GM19035 (cell line): ENCODE measurements at regions not wholly inside any gene's neighbourhood (a gene's known extent, or its start where the extent isn't known, plus 50 kb on each side); places are given as distances from the start of the nearest gene placed in this dataset.

Experiments
- ATAC-seq: cut with Tn5 transposase; IDR thresholded peaks from one replicate; pipeline ENCODE4 v1.9.1; 2021; ENCODE audit not compliant: unreplicated experiment

DNA sequence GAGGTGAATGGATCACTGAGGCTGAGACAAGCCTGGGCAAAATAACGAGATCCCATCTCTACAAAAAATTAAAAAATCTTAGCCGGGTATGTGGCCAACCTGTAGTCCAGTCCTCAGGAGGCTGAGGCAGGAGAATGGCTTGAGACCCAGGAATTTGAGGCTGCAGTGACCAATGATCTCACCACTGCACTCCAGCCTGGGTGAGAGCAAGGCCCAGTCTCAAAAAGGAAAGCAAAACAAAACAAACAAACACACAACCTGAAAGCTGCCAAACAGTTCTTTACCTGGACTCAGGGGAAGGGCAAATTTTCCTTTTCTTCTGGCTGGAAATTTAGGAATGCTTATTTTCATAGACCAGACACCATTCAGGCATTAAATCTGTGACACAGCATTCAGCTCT is 163.1 kb upstream of the FAT1 start:
- ATAC-seq = no peak

DNA sequence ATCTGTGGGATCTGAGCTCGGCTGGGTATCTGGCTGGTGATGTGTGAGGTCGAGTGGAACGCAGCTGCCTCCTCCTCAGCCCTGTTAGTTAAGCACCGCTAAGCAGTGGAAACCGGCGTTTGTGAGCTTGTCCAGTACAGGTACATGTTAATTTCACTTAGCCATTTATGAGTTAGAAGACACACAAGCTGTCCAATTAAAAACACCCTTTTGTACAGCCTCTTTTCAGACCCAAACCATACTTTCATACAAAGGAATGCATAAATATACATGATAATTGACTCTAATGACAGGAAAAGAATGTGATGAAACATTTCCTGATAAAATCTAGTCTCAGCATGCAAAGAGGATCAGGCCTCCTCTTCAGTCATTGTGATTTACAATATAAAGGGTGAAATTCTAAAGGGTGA is 163.6 kb upstream of the FAT1 start:
- no peak for ATAC-seq

DNA sequence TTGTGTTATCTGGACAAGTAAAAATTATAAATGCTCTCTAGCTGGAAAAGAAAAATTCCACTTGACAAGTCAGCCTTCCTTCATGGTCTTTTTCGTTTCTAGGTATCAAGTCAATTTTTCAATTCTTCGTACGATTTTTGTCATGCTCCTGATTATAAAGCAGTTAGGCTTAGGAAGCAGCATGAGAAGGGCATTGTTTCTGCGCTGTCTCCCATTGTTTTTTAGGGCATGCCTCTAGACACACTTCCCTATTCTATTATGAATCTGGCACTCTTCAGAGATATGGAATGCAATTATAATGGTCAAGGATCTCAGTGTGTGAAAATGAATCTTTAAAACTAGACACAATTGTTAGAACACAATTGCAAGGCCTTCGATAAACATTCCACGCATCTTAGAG is 164.1 kb upstream of the FAT1 start:
- no peak for ATAC-seq

DNA sequence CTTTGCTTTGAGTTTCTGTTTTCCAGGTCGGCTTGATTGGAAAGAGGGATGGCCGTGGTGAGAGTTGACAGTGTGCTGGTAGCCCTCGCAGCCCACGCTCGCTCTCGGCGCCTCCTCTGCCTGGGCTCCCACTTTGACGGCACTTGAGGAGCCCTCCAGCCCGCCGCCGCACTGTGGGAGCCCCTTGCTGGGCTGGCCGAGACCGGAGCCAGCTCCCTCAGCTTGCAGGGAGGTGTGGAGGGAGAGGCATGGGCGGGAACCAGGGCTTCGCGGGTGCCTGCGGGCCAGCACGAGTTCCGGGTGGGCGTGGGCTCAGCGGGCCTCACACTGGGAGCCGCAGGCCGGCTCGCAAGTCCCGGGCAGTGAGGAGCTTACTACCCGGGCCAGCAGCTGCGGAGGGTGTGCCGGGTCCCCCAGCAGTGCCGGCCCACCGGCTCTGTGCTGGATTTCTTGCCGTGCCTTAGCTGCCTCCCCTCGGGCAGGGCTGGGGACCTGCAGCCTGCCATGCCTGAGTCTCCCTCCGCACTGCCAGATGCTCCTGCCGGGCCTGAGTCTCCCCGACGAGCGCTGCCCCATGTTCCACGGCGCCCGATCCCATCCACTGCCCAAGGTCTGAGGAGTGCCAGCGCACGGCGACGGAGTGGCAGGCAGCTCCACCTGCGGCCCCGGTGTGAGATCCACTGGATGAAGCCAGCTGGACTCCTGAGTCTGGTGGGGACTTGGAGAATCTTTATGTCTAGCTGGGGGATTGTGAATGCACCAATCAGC is 166.4 kb upstream of the FAT1 start:
- ATAC-seq = no peak

DNA sequence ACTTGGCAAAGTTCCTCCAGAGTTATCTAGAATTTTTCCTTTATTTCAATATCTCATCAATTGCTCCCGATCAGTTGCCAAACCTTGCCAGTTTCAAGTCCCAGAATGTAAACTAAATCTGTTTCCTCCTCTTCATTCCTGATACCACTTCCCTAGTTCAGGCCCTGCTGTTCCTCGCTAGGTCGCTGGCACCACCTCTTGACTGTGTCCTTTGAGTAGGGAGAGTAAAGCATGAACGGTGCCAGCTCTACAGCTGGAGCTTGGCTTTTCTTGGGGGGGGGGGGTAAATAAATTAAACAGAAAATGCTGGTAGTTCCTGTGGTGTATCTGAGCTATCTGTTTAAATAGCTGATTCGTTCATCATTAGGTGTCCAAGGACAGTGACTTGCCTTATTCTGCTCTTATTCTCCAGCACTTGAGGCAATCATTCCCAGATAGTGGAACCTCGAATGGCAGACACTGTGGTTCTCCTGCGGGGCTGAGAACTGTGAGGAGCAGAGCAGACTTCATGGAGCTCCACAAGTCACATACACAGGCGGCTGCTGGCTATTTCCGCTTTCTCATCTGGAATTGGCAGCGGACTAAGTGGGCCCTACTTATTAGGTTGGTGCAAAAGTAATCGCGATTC is 168.3 kb upstream of the FAT1 start:
- ATAC-seq = no peak

DNA sequence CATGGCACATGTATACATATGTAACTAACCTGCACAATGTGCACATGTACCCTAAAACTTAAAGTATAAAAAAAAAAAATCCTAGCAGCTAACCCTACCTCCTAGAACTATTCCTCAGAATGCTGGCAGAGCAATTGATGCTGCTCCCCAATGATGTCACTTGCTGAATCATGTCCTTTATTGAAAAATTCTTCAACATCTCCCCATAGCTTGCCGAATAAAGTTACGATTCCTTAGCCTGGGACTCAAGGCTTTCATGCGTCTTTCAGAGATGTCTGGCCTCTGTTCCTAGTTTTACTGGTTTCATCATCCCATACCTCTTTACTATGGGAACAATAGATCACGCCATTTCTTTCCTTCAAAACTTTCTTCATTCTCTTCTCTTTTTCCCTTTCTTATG is 174.7 kb upstream of the FAT1 start:
- ATAC-seq = no peak

DNA sequence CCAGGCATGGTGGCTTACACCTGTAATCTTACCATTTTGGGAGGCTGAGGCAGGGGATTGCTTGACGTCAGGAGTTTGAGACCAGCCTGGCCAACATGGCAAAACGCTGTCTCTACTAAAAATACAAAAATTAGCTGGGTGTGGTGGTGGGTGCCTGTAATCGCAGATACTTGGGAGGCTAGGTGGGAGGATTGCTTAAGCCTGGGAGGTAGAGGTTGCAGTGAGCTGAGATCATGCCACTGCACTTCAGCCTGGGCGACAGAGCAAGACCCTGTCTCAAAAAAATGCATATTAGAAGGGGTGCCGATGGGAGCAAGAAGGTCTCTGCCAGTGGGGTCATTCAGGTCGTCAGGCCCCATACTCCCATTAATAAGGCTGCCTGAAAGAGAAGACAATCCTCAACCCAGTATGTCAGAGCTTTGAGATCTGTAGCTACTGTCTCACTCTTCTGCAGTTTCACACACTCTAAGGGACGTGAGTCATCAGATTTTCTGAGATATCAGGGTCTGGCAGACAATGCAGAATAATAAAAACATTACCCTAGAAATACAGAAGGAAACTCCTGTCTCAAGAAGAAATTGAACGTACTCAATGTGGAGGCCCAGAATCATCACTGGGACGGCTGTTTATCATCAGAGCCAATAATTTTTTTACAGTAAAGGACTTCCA is 176.7 kb upstream of the FAT1 start:
- no peak for ATAC-seq

DNA sequence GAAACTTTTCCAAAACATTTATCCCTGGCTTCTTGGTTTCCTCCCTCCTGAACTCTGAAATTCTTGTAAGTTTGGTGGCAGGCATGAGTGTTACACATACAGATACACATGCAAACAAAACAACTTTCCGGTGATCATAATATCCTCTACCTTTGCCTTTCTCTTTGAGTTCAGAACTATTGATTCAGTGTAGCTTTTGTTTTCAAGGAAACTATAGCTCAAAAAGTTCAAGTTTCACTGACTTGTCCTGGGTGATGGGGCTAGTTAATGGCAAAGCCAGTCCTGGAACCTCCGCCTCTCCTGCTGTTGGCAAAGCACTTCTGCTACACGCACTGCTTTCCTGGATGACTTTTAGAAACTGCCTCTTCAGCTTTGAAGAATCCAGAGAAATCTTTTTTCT is 177.3 kb upstream of the FAT1 start:
- ATAC-seq = no peak

DNA sequence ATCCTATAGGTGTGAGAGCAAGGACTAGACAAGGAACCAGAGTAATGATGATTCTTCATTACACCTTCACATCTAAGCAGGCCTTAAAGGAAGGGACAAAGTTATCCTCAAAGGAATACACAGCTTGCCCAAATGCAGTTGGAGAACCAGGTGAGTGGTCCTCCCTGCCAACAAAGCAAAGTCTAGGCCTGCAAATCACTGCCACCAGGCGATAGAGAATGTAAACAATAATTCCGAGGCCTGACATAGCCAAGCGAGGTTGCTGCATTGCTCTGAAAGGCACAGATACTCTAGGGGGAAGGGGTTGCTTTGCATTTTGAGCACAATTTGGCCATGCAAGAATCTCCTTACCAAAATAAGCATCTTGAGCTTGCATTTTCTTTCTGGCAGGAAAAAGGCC is 178.2 kb upstream of the FAT1 start:
- no peak for ATAC-seq

DNA sequence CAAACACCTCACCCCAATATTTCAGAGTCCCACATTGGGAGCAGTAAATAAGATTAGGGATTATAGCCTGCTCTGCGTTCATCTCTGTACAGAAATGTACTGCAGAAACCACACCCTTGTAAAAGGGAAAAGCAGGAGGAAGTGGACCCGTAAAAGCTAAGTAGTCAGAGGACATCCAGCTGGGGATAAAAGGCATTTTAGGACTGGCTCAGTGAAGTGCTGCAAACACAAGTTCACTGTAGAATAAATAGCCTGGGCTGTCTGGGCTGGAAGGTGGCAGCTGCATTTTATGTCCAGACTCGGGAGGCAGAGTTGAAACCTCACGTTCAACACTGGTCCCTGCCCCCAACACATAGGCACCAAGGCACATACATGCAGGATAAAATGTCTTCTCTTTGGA is 178.7 kb upstream of the FAT1 start:
- no peak for ATAC-seq

DNA sequence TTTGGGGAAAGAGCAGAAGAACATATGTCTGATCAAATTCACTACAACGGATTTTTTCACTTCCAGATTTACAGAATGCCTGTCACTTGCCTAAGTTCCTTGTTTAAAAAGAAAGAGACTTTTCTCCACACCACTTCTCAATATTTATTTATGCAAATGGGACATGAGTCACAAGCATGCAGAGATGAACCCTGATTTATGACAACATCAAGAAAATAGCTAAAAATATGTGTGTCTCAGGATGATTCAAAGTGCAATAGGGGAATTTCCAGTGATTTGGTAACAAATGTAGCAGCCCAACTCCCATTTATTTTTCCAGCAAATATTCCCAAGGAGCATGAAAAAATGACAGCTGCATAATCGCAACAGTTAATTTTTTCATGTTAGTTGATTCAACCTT is 180.4 kb upstream of the FAT1 start:
- ATAC-seq = no peak

DNA sequence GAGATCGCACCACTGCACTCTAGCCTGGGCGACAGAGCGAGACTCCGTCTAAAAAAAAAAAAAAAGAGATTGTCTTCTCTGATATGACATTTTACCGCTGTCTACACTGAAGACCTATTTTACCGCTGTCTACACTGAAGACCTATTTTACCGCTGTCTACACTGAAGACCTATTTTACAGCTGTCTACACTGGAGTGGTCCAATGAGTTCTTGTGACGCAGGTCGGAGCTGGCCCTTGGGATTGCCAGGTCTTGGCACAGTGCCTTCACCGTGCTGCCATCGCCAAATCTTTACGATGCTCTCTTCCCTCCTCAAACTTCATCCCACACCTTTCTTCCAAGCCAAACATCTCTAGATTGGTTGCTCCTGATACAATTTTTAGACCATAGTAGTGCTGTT is 183.1 kb upstream of the FAT1 start:
- no peak for ATAC-seq

DNA sequence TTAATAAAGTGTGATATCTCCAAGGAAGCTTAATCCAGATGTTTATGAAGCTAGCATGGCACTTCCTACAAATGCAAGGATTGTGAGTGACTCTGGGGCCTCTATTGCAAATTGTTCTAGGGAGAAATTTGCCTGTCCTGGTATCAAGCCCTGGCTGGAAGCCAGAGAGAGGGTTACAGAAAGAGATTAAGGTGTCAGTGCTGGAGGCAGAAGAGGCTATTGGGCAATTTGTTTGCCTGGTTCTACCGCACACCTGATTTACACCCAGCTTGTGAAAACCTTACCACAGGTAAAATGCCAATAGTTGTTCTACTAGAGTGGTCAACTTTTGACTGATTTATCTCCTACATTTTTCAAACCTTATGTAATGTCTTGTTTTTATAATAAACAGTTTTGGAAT is 186.7 kb upstream of the FAT1 start:
- ATAC-seq = no peak

DNA sequence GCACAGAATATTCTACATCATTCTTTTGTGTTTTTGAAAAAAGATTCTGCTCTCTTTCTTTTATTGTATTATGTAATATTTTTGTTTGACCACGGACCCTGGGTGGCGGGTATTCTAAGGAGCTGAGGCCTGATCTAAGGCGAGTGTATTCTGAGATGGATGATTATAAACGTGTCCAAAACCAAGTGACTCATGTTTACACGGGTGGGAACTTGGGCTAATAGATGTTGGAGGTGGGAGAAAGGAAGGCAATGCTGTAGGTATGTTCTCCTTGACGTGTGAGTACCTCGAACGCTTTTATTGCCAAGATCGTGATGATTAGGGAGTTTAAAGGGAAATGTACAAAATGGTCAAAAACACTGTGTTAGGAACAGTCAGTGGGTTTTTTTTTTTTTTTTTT is 188.9 kb upstream of the FAT1 start:
- ATAC-seq = no peak

DNA sequence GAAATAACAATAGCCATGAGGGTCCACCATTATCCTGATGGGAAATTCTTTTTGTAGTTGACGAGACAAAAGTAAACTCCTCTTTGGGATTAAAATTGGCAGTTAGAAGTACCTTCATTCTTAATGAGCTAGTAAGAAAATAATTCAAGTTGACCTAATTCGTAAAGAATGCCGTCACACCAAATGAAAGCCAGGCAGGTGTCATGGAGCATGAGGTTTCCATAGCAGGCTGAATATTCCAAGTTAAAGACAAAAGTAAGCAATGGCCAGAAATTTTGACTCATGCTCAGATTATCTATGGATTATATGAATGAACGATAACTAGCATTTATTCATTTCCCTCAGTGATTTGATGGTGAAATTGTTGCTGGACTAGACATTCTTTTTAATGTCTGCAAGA is 192.2 kb upstream of the FAT1 start:
- ATAC-seq = no peak

DNA sequence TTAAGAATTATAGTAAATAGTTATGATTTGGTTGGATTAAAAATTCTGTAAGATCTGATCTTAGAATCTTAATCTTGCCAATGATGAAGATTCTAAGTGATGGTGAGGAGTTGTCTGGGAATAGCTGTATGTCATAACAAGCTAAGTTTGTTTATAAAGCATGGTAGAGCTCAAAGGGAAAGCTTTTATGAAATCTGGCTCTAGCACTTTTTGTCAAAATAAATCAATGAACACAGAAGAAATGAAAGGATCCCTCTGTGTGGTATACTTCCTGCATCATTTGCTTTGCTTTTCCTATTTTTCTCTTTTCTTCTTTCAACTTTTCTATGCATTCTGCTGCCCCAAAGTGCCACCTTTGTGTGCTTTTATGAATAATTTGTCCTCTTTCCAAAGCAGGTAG is 193.5 kb upstream of the FAT1 start:
- no peak for ATAC-seq

DNA sequence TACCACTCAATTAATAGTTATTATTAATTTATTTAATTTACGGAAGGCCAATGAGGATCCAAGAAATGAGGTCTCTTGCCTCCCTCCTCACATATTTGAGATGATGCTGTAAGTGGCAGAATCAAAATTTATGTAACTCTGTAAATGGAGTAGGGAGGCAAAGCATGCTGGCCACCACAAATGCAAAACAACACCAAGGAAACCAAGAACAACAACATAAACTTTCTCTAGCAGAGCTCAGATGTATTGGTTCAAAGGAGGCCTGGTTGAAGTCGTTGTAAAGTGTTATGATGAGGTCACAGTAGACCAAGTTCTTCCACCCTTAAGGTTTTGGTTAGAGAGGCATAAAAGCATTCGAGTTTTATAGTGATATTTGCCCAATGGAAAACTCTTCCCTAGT is 194.8 kb upstream of the FAT1 start:
- no peak for ATAC-seq

DNA sequence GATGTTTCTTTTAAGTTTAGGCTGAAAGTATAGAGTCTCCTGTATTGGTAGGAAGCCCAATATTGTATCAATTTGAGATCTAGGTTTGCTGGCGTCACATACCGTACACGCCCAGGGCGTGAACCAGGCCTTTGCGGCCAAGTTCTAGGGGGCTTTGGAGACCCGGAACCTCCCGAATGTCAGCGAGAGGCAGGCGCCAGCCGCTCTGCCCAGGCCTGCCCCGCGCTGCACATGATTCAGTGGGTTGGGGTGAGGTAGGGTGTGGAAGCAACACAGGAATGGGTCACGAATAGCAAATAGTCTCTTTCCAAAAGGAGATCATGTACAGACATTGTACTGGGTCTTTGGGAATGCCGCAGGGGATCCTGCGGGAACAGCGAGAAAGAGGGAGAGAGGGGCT is 195.7 kb upstream of the FAT1 start:
- ATAC-seq = no peak

DNA sequence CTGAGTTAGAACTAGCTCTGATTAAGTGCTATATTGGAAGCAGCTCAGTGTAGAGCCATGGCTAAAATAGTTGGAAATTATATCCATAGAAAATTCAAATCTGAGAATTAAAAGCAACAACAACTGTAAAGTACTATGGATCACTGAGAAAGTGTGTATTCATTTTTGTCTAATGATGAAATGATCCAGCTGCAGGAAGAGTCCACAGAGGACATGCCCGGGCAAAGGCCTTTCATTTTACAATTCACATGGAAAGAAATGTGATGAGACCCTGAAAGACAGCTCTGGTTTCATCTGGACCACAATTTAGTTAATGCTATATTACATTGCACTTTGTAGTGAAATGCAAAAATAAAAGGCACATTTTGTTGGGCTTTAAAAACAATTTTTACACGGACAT is 196.8 kb upstream of the FAT1 start:
- ATAC-seq = no peak

DNA sequence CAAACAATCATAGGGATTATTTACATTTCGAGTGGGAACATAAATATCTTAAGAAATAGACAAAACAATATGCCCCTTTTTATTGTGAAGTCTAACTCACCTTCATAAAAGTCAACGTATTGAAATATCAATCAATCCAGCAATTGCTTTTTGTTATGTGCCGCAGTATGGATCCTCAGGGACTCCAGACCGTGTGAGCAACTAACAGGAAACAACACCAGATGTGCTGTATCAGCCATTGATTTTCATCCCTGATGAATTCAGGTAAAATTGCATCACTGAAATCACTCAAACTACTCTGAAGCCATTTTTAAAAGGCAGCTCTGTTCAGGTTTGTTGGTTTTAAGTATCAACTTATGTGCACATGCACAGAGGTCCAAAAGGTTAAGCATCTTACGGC is 197.3 kb upstream of the FAT1 start:
- ATAC-seq = no peak

DNA sequence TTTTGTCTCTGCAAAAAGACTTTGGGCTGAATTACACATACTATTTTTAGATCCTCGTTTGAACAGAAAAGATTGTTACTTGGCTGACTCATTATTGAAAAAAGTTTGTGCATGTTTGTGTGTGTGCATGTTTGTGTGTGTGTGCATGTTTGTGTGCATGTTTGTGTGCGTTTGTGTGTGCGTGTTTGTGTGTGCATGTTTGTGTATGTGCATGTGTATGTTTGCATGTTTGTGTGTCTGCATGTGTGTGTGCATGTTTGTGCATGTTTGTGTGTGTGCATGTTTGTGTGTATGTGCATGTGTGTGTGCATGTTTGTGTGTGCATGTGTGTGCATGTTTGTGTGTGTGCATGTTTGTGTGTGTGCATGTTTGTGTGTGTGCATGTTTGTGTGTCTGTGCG is 201.1 kb upstream of the FAT1 start:
- ATAC-seq = no peak

DNA sequence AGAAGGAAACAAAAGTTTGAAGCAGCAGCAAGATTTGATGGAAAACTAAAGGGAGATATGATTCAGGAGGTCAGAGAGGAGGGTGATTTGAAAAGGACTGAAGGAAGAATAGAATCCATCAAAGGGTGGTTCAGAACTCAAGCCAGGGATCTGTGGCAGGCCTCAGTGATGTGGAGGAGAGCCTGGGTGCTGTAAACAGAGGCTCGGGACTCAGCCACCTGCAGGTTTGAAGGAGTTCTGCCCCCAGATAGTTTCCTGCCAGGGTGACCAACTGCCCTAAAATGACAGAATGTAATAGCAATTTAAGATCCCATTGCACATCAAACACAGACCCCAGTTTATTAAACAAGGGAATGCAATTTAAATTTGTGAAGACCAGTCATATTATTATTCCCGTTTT is 204.0 kb upstream of the FAT1 start:
- no peak for ATAC-seq

DNA sequence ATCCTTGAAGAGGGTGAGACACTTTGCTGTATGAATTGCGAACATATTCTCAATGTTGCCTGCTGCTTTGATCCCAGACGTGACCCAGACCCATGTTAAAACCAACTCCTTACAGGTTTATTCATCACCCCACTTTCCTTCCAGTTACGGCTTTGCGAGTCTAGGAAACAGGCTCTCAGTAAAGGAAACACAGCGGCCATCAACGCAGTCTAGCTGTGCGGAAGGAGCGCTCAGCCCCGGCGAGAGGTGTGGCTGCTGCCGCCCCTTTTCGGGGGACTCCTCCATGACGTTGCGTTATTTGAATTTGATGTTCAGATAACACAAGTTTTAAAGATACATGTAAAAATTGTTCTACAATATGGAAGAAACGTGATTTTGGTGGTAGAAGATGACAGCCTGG is 206.4 kb upstream of the FAT1 start:
- ATAC-seq = no peak
